NCI-H345 (cell line): ENCODE measurements at regions not wholly inside any gene's neighbourhood (a gene's known extent, or its start where the extent isn't known, plus 50 kb on each side); places are given as distances from the start of the nearest gene placed in this dataset.
"Not testable (repeated sequence)": the region's sequence is repeated elsewhere in the genome, so short reads cannot be mapped to it uniquely, and the experiment has no call there.

Experiments
- DNase-seq: peaks from one replicate; lab custom pipeline; 2025; lab: John Stamatoyannopoulos, UW

- no peak for DNase-seq
Observed at GRCh38 chr3:35401671-35402070, 237.7 kb upstream of the ARPP21 start.

GRCh38 chr3:35404571-35404970 lies 234.8 kb upstream of the ARPP21 start:
- no peak for DNase-seq

- DNase-seq, result no peak
Observed at GRCh38 chr3:35408882-35409281, 230.4 kb upstream of the ARPP21 start.

- no peak for DNase-seq
Observed at GRCh38 chr3:35409991-35410390, 229.3 kb upstream of the ARPP21 start.

GRCh38 chr3:35413483-35413882 lies 225.8 kb upstream of the ARPP21 start:
- no peak for DNase-seq

- no peak for DNase-seq
Observed at GRCh38 chr3:35417080-35417479, 222.2 kb upstream of the ARPP21 start.

GRCh38 chr3:35422101-35422500 lies 217.2 kb upstream of the ARPP21 start:
- DNase-seq, result no peak

GRCh38 chr3:35422836-35423601 lies 216.3 kb upstream of the ARPP21 start:
- DNase-seq, result no peak

GRCh38 chr3:35426366-35426958 lies 212.9 kb upstream of the ARPP21 start:
- no peak for DNase-seq

GRCh38 chr3:35437381-35437780 lies 201.9 kb upstream of the ARPP21 start:
- DNase-seq, result no peak

GRCh38 chr3:35438101-35438500 lies 201.2 kb upstream of the ARPP21 start:
- DNase-seq, result no peak

GRCh38 chr3:35439663-35440062 lies 199.7 kb upstream of the ARPP21 start:
- DNase-seq, result no peak

- no peak for DNase-seq
Observed at GRCh38 chr3:35440826-35441225, 198.5 kb upstream of the ARPP21 start.

GRCh38 chr3:35446896-35447295 lies 192.4 kb upstream of the ARPP21 start:
- no peak for DNase-seq

GRCh38 chr3:35448121-35448520 lies 191.2 kb upstream of the ARPP21 start:
- no peak for DNase-seq

- no peak for DNase-seq
Observed at GRCh38 chr3:35448681-35449080, 190.6 kb upstream of the ARPP21 start.

- not testable (repeated sequence) for DNase-seq
Observed at GRCh38 chr3:35454819-35455218, 184.5 kb upstream of the ARPP21 start.

GRCh38 chr3:35473956-35474355 lies 165.4 kb upstream of the ARPP21 start:
- no peak for DNase-seq

GRCh38 chr3:35482566-35482965 lies 156.8 kb upstream of the ARPP21 start:
- DNase-seq, result not testable (repeated sequence)

GRCh38 chr3:35483131-35483530 lies 156.2 kb upstream of the ARPP21 start:
- no peak for DNase-seq

- no peak for DNase-seq
Observed at GRCh38 chr3:35484929-35485530, 154.3 kb upstream of the ARPP21 start.

- no peak for DNase-seq
Observed at GRCh38 chr3:35486295-35486694, 153.0 kb upstream of the ARPP21 start.

GRCh38 chr3:35487376-35487775 lies 151.9 kb upstream of the ARPP21 start:
- DNase-seq, result no peak
